Activated T-cell treated with anti-CD3 and anti-CD28 coated beads for 24 hours (primary cell): ENCODE measurements at regions not wholly inside any gene's neighbourhood (a gene's known extent, or its start where the extent isn't known, plus 50 kb on each side); places are given as distances from the start of the nearest gene placed in this dataset.
"Not testable (repeated sequence)": the region's sequence is repeated elsewhere in the genome, so short reads cannot be mapped to it uniquely, and the experiment has no call there.

ENCODE experiments used
- DNase-seq: peaks from one replicate; pipeline ENCODE4 v3.0.0-alpha.2; 2020; ENCODE audit warnings: low read depth

- not testable (repeated sequence) for DNase-seq
These were observed 80.7 kb downstream of the SPTSSA start for GRCh38 chr14:34381304-34381703.

GRCh38 chr14:34380471-34380845 lies 81.6 kb downstream of the SPTSSA start:
- no peak for DNase-seq

DNA sequence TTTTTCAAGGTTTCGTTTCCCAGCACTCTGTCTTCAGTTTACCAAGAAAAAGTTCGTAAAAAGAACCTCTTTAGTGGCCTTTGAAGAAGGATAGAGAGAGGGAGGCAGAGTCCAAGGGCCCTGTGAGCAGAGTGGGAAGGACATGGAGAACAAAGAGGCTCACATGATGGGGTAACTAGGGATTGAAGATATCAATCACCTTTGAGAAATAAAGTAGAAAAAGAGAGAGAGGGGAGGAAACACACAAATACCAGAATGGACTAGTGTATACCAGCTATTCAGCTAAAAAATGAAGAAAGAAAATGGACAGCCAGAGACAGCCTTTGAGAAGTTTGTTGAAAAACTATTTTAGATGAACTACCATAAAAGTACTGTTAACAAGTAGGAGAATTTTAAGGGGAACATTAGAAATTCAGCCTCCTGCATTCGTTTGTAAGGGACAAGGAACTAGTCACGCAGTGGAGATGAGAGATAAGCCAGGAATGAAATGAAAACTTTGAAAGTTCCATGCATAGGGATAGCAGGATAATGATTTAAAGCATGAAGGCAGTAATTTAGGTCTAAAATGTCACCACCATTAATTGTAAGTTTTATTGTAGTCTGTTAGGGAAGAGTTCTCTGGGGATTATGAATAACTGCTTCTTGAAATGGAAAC lies 82.1 kb downstream of the SPTSSA start:
- no peak for DNase-seq

GRCh38 chr14:34376649-34377267 lies 85.3 kb downstream of the SPTSSA start:
- DNase-seq: no peak

- no peak for DNase-seq
These were observed 86.9 kb downstream of the SPTSSA start for GRCh38 chr14:34374998-34375740.

DNA sequence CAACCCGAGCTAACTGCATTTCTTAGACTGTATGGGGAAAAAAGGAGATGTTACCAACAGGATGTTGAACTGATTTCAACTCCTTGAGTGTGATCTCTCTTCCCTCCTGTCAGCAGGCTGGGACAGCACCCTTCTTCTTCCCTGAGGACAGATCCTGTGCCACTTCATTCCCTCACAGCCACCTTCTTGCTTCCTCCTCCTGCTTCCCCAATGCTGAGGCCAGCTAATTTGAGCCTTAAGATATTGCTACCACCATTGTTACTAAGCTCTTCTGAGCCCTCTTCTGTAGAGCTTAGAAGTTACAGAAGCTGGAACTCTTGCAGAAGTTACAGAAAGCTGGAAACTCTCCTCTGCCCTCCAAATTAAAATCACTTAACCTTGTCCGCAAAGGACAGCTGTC lies 88.8 kb downstream of the SPTSSA start:
- no peak for DNase-seq

DNA sequence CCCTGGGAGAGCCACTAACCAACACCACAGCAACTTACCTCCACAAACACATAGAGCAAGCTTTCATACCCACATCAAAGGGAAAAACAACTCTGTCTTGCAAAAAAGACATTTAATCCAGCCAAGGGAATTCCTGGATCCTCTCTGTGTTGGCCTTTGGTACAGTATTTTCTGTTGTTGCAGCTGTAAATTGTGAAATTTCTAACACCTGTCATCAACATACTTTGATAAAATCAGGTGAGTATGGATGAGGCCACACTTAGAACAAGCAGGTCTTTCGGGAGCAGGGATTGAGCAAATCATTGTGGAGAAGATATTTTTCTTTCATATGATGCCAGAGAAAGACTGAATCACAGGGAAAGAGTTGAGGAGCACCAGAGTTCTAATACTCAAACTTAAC lies 89.3 kb downstream of the SPTSSA start:
- no peak for DNase-seq

DNA sequence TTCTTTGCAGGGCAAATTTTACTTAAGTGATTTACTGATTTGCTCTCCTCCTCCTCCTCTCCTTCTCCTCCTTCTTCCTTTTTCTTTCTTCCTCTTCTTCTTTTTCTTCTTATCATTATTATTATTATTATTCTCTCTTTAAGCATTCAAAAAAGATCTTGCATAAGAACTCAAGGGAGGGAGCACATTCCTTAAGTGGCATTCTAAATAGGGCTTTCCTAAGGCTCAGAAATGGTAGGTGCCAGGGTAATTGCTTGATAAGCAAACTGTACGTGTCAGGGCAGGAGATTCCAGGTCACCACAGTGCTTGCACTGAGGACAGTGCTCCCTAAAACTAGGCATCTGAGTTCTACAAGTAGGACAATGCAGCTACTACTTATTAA lies 92.4 kb downstream of the SPTSSA start:
- DNase-seq: no peak

GRCh38 chr14:34368971-34369647 lies 92.9 kb downstream of the SPTSSA start:
- DNase-seq: no peak

DNA sequence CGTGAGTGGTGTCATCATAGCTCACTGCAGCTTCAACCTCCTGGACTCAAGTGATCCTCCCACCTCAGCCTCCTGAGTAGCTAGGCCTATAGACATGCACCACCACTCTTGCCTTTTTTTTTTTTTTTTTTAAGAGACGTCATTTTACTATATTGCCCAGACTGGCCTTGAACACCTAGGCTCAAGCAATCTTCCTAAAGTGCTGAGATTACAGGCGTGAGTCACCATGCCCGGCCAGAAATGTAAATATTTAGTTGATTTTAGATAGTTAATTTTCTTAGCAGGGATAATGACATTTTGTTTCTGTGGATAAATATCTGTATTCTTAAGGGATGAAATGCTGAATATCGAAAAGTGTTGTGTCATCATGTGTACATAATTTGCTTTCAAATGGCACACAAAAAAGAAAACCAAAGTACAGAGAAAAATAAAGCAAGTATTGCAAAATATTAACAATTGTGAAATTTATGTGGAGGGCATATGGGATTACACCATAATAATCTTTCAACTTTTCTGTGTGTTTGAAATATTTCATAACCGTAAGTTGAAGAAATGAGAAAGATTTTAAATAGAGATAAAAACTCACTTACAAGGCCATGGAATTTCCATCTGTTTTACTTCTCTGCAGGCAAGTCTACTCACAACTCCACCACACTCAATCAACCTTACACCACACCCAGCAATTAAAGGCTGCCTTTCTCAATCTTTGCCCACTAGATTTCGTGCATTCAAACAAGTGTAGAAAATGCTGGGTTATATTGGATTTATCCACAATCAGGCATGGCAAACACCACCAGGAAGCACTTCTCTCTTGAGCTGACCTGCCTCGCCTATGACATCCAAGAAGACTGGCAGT lies 93.7 kb downstream of the SPTSSA start:
- DNase-seq: no peak

- DNase-seq: no peak
These were observed 96.6 kb downstream of the SPTSSA start for GRCh38 chr14:34365309-34365915.

DNA sequence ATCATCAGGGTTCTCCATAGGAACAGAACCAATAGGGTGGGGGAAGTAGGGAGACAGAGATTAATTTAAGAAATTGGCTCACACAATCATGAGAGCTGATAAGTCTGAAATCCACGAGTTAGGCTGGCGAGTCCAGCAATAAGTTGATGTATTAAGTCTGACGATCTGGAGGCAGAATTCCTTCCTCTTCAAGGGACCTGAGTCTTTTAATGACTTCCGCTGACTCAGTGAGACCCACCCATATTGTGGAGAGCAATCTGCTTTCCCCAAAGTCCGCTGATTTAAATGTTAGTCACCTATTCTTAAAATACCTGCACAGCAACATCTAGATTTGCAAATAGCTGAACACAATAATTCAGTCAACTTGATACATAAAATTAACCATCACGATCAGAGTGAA lies 97.8 kb downstream of the SPTSSA start:
- no peak for DNase-seq

GRCh38 chr14:34363733-34364134 lies 98.3 kb downstream of the SPTSSA start:
- no peak for DNase-seq

DNA sequence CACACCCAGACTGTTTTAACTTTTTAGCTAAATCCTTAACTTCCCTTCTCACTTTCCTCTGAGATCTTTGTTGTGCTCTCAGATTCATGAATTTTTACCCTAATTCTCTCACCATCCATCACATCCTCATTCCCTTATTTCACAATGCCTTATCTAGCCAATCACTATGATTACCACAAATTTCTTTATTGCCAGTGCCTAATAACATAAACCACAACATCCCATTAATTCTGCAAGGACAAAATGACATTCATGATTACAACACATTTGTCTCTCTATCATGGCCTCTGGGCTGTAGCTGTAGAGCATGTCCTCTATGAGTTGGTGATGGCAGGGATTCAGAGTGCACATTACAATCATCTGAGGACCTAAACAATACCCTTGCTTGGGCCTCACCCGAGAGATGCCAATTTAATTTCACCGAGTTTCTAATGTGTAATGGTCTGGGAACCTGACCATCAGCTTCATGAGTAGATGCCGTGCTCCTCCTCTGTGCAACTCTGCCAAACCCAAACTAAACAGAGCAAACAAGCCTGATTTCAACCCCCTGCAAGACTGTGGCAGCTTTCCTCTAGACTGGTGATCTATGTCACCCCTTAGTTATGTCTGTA lies 99.3 kb downstream of the SPTSSA start:
- no peak for DNase-seq

- DNase-seq: no peak
These were observed 100.5 kb downstream of the SPTSSA start for GRCh38 chr14:34361504-34362011.

DNA sequence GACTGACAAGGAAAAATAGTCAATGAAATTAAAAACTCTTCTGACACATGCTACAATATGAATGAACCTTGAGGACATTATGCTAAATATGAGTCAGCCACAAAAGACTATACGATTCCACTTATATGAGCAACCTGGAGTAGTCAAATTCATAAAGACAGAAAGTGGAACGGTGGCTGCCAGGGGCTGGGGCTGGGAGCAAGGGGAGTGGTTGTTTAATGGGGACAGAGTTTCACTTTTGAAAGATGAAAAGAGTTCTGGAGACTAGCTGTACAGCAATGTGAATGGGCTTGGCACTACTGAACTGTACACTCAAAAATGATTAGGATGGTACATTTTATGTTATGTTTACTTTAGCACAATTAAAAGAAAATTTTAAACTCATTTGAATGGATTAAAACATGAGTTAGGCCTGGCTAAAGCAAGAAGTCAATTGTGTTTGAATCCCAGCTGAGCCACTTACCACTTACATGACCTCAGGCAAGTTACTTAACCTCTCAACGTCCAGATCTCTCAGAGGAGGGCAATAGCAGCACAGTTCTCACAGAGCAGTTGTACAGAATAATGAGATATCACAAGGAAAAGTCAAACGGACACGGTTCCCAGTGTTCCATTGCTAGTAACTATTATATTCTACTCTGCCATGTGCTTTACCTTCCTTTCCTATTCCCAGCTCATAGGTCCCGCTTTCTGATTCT lies 102.5 kb downstream of the SPTSSA start:
- no peak for DNase-seq

DNA sequence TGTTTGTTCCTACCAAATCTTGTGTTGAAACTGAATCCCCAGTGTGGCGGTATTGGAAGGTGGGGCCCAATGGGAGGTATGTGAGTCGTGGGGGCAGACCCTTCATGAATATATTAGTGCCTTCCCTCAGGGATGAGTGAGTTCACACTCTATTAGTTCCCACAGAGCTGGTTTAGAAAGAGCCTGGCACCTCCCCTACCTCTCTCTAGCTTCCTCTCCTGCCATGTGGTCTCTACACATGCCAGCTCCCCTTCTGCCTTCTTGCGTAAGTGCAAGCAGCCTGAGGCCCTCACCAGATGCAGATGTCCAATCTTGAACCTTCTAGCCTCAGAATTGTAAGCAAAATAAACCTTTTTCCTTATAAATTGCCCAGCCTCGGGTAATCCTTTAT lies 105.8 kb downstream of the SPTSSA start:
- no peak for DNase-seq

DNA sequence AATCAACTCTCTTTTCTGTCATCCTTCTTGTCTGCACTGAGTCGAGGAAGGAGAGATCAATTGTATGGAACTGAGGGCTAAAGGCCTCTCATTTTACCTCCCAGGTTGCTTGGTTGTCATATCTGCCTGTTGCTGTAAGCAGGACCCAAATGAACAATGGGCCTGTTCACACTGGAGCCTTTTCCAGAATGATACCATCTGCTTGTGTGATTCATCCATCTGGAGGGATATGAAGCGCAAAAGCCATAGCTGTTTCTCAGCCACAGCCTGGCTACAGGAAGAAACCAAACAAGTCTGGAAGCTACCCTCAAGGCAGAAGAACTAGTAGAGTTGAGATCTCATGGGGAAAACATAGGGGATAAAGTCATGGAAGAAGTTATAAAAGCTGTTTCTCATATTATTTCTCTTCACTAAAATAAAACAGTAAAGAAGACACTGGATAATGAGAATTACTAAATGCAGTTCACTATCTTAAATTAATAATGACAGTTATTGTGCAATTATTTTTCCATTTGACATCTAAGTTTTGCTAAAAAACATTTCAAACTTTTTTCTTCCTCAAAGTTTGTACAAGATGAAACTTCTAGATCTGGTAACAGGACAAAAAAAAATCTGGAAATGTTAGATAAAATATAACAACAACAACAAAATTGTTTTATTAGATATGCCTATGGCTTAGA lies 106.3 kb downstream of the SPTSSA start:
- no peak for DNase-seq

DNA sequence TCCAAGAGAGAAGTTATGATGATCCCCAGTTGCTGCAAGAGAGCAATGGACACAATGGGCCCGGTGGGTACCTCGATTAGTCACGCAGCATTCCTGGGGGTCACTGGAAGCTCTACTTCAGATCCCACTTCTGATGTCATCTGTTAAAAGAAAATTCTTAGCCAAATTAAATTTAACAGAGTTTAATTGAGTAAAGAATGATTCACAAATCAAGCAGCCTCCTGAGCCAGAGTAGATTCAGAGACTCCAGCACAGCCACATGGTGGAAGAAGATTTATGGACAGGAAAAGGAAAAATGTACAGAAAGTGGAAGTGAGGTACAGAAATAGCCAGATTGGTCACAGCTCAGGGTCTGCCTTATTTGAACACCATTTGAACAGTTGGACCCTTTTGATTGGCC lies 107.5 kb downstream of the SPTSSA start:
- no peak for DNase-seq

DNA sequence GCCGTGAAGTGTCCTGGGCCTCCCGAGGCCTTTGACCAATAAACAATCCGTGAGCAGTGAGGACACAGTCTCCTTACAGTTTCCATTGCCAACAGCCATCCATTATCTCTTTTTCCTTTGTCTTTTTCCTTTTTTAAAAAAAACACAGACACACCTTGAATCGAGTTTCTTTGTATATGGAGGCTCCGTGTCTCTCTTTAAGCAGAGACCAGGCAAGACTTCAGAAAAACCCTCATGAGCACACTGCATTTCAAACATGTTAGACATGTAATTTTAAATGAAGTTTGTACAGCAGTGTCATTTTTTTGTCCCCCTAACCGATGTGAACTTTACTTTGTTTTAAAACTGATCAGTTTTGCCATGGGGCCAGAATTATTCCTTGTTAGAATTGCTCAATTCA lies 111.1 kb downstream of the SPTSSA start:
- no peak for DNase-seq
